Pancreas (tissue), 10 donors: ENCODE measurements at regions not wholly inside any gene's neighbourhood (a gene's known extent, or its start where the extent isn't known, plus 50 kb on each side); places are given as distances from the start of the nearest gene placed in this dataset.

ENCODE experiments used
- ATAC-seq, 4 donors: fragments of 200-7000 bp; cut with Tn5 transposase; one replicate each; pipeline versions ENCODE4 v1.8.0 to v1.9.1; 2020; ENCODE audit warnings: mild to moderate bottlenecking in 4 of 4, moderate library complexity in 4 of 4
- DNase-seq, 6 donors: peaks; one replicate each; pipeline ENCODE4 v3.0.0-alpha.2; 2020
- FAIRE-seq: peaks from 2 replicates; lab custom pipeline; 2012; peaks lifted over from hg19 to GRCh38; lab: Jason Lieb, UNC
- H3K27ac ChIP-seq, 4 donors: fragments of 200-600 bp; sonication (generic); 1 replicate in 3 of 4; 2 replicates in 1 of 4; pipeline versions ENCODE4 v1.5.0 to v1.8.0; 2020
- H3K27me3 ChIP-seq, 4 donors: fragments of 200-600 bp; one replicate each; pipeline ENCODE4 v1.8.0; 2021
- H3K36me3 ChIP-seq, 3 donors: fragments of 200-600 bp; sonication (generic) in 1 of 3; one replicate each; pipeline versions ENCODE4 v1.5.0 to v1.8.0; 2020 to 2021
- H3K4me1 ChIP-seq, 3 donors: fragments of 200-600 bp; one replicate each; pipeline ENCODE4 v1.8.0; 2021
- H3K4me3 ChIP-seq, 4 donors: fragments of 200-600 bp; sonication (generic) in 2 of 4; one replicate each; pipeline versions ENCODE4 v1.5.0 to v1.8.0; 2020 to 2021
- H3K9me3 ChIP-seq, 4 donors: fragments of 200-600 bp; one replicate each; pipeline ENCODE4 v1.8.0; 2021
- WGBS, 2 donors: extraction: QIAGEN DNeasy Blood & Tissue Kit; methylation state at CpG; one replicate each; pipeline ENCODE4 v1.1.7; 2013; 5-methylcytosine and 5-hydroxymethylcytosine counted together
- intact Hi-C, 3 donors: fragments of 100-400 bp; cut with DNase I; formaldehyde crosslinking; loops; one replicate each; pipeline versions ENCODE4 v1.11.1 to v1.14.2; 2022
- TF ChIP-seq, protein P1 (sequence below), 4 donors: fragments of 200-600 bp; sonication (generic) in 3 of 4; IDR thresholded peaks; one replicate each; pipeline versions ENCODE4 v1.5.0 to v1.8.0; 2021; ENCODE audit warnings: antibody characterized with exemption in 4 of 4
- donor health status: healthy with polysubstance abuse.
- donor health status: DM: no; HTN: no; CAD: no; lungs with moderate emphysema.
- donor health status: DM: no; HTN: no; CAD: no.
- donor health status: control.
- donor health status: control.
- donor health status: Bipolar disorder and iron deficiency.
- donor health status: DM: yes; HTN: yes; CAD: no.
- donor health status: DM: no; HTN: no; CAD: no.
- donor health status: DM: no; HTN: no; CAD: no.
- donor health status: DM: yes; HTN: yes; CAD: no.

DNA sequence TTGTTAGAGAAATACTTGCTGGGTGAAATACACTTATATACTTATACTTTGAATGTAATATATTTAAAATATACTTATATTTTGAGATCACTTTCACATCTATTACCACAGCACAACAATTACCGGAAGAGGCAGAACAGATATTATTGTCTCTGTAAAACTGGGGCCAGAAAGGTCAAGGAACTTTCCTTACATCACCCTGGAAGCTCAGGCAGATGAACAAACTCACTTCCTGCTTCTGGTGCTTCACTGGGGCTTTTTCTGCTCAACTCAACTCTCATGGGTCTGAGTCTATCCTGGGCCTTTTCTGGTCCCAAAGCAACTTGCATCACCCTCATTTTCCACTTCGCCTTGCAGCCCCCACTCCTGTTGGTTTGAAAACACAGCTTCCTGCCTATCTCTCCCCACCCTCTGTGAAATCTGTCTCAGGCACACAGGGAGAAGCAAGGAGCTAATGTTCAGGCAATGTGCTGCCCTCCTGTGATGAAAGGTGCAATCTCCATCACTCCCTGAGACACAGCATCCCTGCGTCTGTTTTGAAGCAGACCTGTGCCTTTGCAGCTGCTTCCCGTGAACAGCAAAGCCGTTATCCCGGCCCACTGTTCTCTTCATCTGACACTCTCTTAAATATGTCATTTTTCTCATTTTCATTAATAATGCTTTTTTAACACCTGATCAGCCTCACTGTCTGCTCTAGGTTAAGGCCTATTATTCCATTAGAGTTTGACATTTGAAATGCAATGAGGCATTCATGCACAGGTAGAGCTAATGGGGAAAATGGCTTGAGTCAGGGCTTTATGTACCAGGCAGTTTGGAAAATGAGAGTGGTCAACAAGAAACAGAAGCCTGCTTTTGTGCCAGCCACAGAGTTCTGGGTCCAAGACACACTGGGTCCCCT lies 251.9 kb upstream of the CHAC2 start:
- TF ChIP-seq, protein P1, sequence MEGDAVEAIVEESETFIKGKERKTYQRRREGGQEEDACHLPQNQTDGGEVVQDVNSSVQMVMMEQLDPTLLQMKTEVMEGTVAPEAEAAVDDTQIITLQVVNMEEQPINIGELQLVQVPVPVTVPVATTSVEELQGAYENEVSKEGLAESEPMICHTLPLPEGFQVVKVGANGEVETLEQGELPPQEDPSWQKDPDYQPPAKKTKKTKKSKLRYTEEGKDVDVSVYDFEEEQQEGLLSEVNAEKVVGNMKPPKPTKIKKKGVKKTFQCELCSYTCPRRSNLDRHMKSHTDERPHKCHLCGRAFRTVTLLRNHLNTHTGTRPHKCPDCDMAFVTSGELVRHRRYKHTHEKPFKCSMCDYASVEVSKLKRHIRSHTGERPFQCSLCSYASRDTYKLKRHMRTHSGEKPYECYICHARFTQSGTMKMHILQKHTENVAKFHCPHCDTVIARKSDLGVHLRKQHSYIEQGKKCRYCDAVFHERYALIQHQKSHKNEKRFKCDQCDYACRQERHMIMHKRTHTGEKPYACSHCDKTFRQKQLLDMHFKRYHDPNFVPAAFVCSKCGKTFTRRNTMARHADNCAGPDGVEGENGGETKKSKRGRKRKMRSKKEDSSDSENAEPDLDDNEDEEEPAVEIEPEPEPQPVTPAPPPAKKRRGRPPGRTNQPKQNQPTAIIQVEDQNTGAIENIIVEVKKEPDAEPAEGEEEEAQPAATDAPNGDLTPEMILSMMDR (IDR thresholded peaks at IDR 0.05) = no peak
- intact Hi-C loops = no loop called here
- Histone ChIP-seq H3K4me3 (no peak overlapping the region), H3K4me1 (peaks cover 0 to 3% (median under 1%) of the 10 kb centered on the region in 3 donors), H3K27me3 (no peaks in the 10 kb centered on the region), H3K27ac (no peak overlapping the region), H3K9me3 (no peaks in the 10 kb centered on the region), H3K36me3 (no peaks in the 10 kb centered on the region)
- DNase-seq (peak in 2 of 6 donors; percentile 24 to 26), ATAC-seq (peak in 3 of 4 donors; percentile 71 to 73 (median 71)), FAIRE-seq (no peak)
- 79 to 81% methylated on average over 6 of the region's 6 CpGs for WGBS, 2 donors

DNA sequence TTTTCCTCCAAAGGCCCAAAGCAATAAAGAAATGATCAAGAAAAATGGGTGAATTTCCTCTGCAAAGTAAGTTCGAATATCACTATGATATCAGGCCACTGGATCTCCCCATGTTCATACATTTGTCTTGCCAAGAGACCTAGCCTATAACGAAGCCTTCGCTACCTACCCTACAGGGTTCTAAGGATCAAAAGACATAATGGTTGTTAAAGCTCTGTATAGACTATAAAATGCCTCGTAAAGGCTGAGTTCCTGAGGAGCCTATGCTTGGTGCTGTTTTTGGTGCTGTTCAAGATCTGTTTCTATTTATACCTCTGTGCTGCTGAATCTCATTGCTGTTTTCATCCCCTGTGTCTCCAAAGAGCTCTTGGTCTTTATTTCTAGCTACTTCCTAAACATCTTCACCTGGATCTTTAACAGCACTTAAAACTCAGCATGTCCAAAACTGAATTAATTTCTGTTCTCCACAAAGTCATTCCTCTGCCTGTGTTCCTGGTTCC lies 254.4 kb upstream of the CHAC2 start:
- Histone ChIP-seq H3K36me3 (no peaks in the 10 kb centered on the region), H3K4me1 (no peaks in the 10 kb centered on the region), H3K4me3 (no peak overlapping the region), H3K27me3 (no peaks in the 10 kb centered on the region), H3K27ac (no peak overlapping the region), H3K9me3 (no peaks in the 10 kb centered on the region)
- ATAC-seq (no peak), DNase-seq (no peak), FAIRE-seq (no peak)
- WGBS, 2 donors = 88 to 92% methylated on average over 4 of the region's 4 CpGs
- intact Hi-C loops = no loop called here
- TF ChIP-seq, protein P1 (IDR thresholded peaks at IDR 0.05) = no peak

DNA sequence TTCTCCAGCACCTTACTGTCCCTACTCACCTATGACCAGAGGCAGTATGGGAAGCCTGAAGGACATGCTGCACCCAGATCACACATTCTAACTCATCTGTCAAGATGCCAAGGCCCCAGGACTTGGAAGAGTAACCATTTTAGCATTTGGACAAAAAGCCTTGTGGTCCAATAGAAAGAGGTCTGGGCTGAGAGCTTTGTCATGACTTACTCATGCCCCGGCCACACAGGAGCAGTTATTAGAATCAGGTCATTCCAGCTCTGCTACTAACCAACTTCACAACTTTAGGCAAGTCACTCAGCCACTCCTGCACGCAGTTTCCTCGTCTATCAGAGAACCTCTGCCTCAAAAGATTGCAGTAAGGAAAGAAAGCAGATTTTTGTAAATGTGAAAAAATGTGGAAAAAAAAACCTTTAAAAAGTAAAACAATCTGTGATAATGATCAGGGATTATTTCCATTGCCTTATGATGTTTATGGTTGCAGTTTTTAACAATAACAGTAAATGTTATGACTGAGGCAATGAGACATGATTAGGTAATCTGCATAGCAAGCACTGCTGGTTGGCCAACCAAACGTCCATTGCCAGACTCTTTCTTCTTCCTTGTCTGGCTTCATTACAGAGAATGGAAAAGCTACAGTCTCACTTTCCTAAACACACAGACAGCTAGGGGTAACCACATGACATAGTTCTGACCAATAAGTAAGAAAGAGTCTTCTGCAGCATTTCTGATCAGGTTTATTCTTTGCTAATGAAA lies 255.4 kb upstream of the CHAC2 start:
- intact Hi-C loops = no loop called here
- DNase-seq (no peak), FAIRE-seq (no peak), ATAC-seq (no peak)
- no peaks in the 10 kb centered on the region for H3K9me3 ChIP-seq
- no peaks in the 10 kb centered on the region for H3K27me3 ChIP-seq
- TF ChIP-seq, protein P1 (IDR thresholded peaks at IDR 0.05) = no peak
- no peak overlapping the region for H3K4me3 ChIP-seq
- no peaks in the 10 kb centered on the region for H3K4me1 ChIP-seq
- no peak overlapping the region for H3K27ac ChIP-seq
- 73 to 76% methylated on average over 4 of the region's 4 CpGs for WGBS, 2 donors
- no peaks in the 10 kb centered on the region for H3K36me3 ChIP-seq

DNA sequence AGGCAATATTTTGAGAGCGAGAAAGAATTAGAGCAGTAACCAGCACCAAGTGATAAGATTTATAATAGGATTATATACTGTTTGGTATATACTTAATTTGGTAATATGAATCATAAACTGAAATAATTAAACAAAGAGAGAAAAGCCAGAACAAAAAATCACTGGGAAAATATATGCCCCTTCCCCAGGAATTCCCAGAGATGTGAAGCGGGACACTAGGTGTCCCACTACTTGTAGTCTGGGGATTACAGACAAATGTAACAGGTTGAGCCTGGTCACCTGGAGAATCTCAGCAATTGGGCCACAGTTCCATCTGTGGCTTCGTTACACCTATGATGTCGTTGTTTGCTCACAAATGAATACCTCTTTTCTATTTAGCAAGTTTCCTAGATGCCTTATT lies 256.1 kb upstream of the CHAC2 start:
- no peak overlapping the region for H3K4me3 ChIP-seq
- ATAC-seq = no peak
- intact Hi-C loops = no loop called here

More for the DNA sequence above, 256.1 kb upstream of the CHAC2 start:
- H3K36me3 ChIP-seq = no peaks in the 10 kb centered on the region
- no peaks in the 10 kb centered on the region for H3K27me3 ChIP-seq
- H3K4me1 ChIP-seq = no peaks in the 10 kb centered on the region
- TF ChIP-seq, protein P1 (IDR thresholded peaks at IDR 0.05) = no peak
- 95 to 97% methylated on average over 4 of the region's 4 CpGs for WGBS, 2 donors
- no peaks in the 10 kb centered on the region for H3K9me3 ChIP-seq
- no peak for DNase-seq
- H3K27ac ChIP-seq = no peak overlapping the region
- FAIRE-seq = no peak
